Loucy (cell line): ENCODE measurements at regions not wholly inside any gene's neighbourhood (a gene's known extent, or its start where the extent isn't known, plus 50 kb on each side); places are given as distances from the start of the nearest gene placed in this dataset.

Experiments used
- CTCF ChIP-seq: fragments of 200-600 bp; sonication (generic); conservative IDR thresholded peaks from 2 replicates; pipeline ENCODE4 v1.5.1; 2014; ENCODE audit warnings: mild to moderate bottlenecking, antibody characterized with exemption, low read length
- EZH2phosphoT487 ChIP-seq: fragments of 200-600 bp; IDR thresholded peaks from 2 replicates; pipeline ENCODE4 v1.6.1; 2018; ENCODE audit warnings: antibody characterized with exemption, mild to moderate bottlenecking, moderate library complexity, borderline replicate concordance

- no peak for TF ChIP-seq CTCF
- no peak for TF ChIP-seq EZH2phosphoT487
Measured at GRCh38 chr6:33947916-33948594, 144.3 kb upstream of the MLN start.
